Effector memory CD8-positive, alpha-beta T cell (primary cell): ENCODE measurements at regions not wholly inside any gene's neighbourhood (a gene's known extent, or its start where the extent isn't known, plus 50 kb on each side); places are given as distances from the start of the nearest gene placed in this dataset.

ENCODE experiments used
- ATAC-seq: fragments of 150-1000 bp; cut with Tn5 transposase; replicated peaks from 2 replicates; pipeline ENCODE4 v1.10.0; 2021; ENCODE audit warnings: mild to moderate bottlenecking, moderate library complexity
- DNase-seq, 3 experiments: peaks; one replicate each; pipeline ENCODE4 v3.0.0; 2021
- H3K27ac Mint-ChIP-seq, 2 donors: one replicate each; pipeline ENCODE4 v1.8.0; 2022; ENCODE audit warnings: mild to moderate bottlenecking in 2 of 2, mixed read lengths in 2 of 2, moderate library complexity in 2 of 2
- H3K27me3 Mint-ChIP-seq, 2 donors: one replicate each; pipeline ENCODE4 v1.8.0; 2022; ENCODE audit warnings: mixed read lengths in 2 of 2
- H3K36me3 Mint-ChIP-seq: one replicate; pipeline ENCODE4 v1.8.0; 2022; ENCODE audit warnings: mild to moderate bottlenecking, moderate library complexity, mixed read lengths; ENCODE audit not compliant: insufficient read depth
- H3K4me1 Mint-ChIP-seq, 2 donors: one replicate each; pipeline ENCODE4 v1.8.0; 2022; ENCODE audit warnings: low read depth in 2 of 2, mixed read lengths in 2 of 2
- H3K4me3 Mint-ChIP-seq, 2 donors: one replicate each; pipeline ENCODE4 v1.8.0; 2022; ENCODE audit warnings: mild to moderate bottlenecking in 2 of 2, mixed read lengths in 2 of 2, moderate library complexity in 2 of 2
- H3K9me3 Mint-ChIP-seq, 2 donors: one replicate each; pipeline ENCODE4 v1.8.0; 2022; ENCODE audit warnings: mixed read lengths in 2 of 2

DNA sequence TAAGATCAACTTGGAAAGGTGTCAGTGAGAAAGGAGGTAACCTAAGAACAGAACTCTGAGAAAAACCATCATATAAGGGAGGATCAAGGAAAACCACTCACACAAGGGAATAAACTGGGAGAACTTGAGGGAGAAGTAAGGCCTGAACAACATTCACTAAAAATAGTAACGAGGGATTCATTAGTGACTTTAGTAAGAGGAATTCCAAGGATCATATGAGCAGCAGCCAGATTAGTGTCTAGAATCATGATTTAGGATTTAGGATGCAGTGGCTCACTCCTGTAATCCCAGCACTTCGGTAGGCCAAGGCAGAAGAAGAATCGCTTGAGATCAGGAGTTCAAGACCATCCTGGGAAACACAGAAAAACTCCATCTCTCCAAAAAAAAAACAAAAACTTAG lies 376.5 kb upstream of the MARCKS start:
- Mint-ChIP-seq H3K9me3 (no peaks in the 10 kb centered on the region), H3K4me3 (no peak overlapping the region), H3K36me3 (no peaks in the 10 kb centered on the region), H3K27me3 (no peaks in the 10 kb centered on the region), H3K27ac (no peak overlapping the region), H3K4me1 (no peaks in the 10 kb centered on the region)
- no peak for ATAC-seq
- no peak for DNase-seq

DNA sequence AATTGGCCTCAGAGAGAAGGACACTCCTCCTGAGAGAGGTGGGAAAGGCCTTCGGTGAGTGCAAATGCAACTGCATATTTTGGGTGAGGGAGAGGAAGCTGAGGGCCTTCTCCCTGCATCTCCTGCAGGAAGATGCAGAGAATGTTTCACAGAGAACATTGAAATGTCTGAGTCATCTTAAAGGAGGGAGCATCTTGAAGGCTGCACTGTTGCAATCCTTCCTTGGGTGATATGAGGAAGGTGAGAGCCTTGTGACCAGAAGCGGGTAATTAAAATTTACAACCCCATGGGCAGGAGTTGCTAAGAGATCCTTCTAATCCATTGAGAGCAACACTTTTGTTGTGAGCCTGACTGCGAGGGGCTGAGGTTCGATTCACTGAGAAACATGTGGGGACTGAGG lies 375.7 kb upstream of the MARCKS start:
- Mint-ChIP-seq H3K4me3 (no peak overlapping the region), H3K9me3 (no peaks in the 10 kb centered on the region), H3K27me3 (no peaks in the 10 kb centered on the region), H3K27ac (no peak overlapping the region), H3K36me3 (no peaks in the 10 kb centered on the region), H3K4me1 (no peaks in the 10 kb centered on the region)
- DNase-seq: no peak
- ATAC-seq: no peak

DNA sequence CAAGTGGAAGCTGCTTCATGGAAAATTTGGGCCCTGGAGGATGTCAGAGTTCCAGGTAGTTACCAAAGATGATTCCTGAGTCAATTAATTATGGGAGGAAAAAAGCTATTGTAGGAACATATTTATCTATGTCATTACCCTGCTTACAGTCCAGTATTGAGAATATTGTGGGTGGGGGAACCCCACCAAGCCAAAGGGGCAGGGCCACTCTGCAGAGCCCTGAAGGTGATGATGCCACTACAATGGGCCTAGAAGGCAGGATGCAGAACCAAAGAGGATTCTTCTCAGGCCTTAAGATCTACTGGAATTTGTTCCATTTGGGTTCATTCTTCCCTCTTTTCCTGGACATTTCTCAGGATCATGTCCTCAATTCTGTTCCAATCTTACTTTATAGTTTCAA lies 375.2 kb upstream of the MARCKS start:
- Mint-ChIP-seq H3K27ac (no peak overlapping the region), H3K27me3 (no peaks in the 10 kb centered on the region), H3K36me3 (no peaks in the 10 kb centered on the region), H3K4me1 (no peaks in the 10 kb centered on the region), H3K4me3 (no peak overlapping the region), H3K9me3 (no peaks in the 10 kb centered on the region)
- no peak for DNase-seq
- ATAC-seq: no peak

DNA sequence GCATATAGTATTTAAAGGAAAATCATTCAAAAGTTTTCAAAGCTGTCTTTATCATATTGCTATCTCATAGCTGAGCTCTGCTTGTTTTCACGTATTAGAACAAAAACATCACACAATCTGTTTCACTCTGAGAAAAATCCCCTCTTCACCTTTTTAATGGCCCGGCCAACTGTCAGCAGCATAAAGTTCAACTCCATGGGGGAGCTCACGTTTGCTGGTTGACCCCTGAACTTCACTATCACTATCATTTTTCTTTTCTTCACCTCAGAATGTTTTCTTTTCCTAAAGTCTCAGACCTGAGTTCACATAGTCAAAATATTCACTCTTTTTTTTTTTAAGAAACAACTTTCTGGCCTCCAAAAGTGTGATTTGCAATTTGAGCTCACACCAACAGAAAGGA lies 374.4 kb upstream of the MARCKS start:
- H3K27ac Mint-ChIP-seq: no peak overlapping the region
- H3K9me3 Mint-ChIP-seq: no peaks in the 10 kb centered on the region
- ATAC-seq (no peak), DNase-seq (no peak)
- no peaks in the 10 kb centered on the region for H3K36me3 Mint-ChIP-seq
- H3K4me1 Mint-ChIP-seq: no peaks in the 10 kb centered on the region
- H3K27me3 Mint-ChIP-seq: no peaks in the 10 kb centered on the region
- no peak overlapping the region for H3K4me3 Mint-ChIP-seq

DNA sequence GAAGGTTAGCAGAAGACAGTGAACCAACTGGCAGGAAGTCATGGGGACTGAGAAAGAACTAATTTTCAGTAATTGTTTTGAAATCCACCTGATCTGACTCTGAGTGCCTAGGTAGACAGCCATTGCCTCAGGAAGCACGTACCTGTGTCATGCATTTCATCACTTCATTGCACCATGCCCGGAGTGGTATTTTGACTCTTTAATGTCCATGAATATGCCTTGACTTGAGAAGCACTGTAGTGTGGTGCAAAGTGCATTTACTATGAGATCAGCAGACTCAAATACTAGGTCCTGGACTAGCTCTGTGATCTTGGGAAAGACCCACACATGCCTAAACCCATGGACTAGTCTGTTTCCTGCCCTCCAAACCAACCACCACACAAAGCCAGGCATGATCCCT lies 370.9 kb upstream of the MARCKS start:
- H3K36me3 Mint-ChIP-seq: no peaks in the 10 kb centered on the region
- H3K27me3 Mint-ChIP-seq: no peaks in the 10 kb centered on the region
- no peak overlapping the region for H3K4me3 Mint-ChIP-seq
- H3K27ac Mint-ChIP-seq: no peak overlapping the region
- no peaks in the 10 kb centered on the region for H3K9me3 Mint-ChIP-seq
- H3K4me1 Mint-ChIP-seq: no peaks in the 10 kb centered on the region
- ATAC-seq (no peak), DNase-seq (no peak)

DNA sequence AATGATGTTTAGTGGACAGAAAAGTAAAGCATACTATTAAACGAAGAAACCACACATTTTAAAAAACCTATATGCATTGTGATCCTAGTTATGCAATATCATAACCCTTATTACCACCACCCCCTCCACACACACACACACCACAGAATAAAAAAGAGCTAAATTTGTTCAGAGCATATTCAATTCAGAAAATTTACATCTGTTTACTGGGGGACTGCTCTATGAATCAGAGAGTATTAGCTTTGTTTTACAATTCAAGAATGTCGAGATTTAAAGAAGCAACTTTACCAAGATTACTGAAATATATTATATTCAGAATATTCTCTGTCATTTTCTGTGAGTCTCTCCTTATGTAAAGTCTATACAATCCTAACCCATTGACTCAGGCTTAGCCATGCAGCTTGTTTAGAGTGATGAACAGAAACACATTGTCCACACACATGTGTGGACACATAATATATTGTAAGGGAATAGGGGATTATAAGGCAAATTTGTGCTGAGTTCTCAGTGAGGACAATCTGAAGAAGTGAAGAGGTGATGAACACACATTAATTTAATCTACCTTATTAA lies 369.6 kb upstream of the MARCKS start:
- Mint-ChIP-seq H3K4me1 (no peaks in the 10 kb centered on the region), H3K9me3 (no peaks in the 10 kb centered on the region), H3K27ac (no peak overlapping the region), H3K4me3 (no peak overlapping the region), H3K36me3 (no peaks in the 10 kb centered on the region), H3K27me3 (no peaks in the 10 kb centered on the region)
- no peak for DNase-seq
- ATAC-seq: no peak

DNA sequence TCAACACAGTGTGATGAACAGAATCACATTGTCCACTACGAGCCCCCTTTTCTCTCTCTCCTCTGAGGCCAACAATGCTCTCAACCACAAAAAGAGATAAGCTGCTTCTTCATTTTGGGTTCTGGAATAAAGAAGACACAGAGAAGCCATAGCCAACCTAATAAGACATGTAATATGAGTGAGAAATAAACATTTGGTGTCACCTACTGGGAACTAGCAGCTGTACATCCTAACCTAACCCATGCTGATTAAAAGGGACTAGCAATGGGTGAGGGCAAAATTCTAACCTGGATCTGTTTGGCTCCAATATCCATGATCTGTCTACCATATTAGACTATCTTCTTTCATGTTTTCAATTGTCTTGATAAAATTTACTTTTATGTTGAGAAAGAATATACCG lies 369.1 kb upstream of the MARCKS start:
- Mint-ChIP-seq H3K4me3 (no peak overlapping the region), H3K9me3 (no peaks in the 10 kb centered on the region), H3K27me3 (no peaks in the 10 kb centered on the region), H3K4me1 (no peaks in the 10 kb centered on the region), H3K36me3 (no peaks in the 10 kb centered on the region), H3K27ac (no peak overlapping the region)
- no peak for ATAC-seq
- no peak for DNase-seq

DNA sequence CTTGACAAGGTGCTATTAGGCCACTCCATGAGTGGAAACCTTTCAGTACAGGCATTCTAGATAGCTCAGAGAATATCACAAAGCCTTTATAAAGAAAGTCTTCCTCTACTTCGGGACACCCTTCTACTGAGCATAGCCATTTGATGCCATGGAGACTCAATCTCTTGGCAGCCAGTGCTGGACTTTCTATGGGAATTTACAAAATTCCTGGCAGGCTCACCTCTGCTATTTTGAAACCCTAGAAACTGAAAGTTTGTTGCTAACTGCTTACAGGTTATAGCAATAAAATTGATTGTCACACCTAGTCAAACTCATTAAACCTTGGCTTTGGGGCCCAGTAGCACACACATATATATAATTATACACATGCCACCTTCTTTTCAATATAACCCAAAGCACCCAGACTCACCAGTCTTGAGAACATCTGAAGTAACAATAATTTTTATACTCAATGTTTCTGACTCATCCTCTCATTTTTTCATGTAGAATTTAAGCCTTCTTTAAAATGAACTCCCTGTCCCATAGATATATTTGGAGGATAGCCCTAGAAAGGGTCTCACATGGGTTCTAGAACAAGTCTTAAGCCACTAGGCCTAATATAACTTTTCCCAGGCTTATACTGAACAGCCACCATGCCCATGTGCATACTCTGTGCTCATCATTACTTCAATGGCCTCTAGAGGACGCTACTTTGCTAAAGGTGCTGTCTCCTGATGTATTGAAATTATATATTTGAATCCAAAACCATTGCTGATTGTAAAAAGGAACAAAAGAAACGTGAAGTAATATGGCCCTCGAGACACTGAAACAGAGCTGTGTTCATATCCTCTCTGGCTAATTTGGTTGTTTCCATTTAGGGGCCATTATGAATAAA lies 368.1 kb upstream of the MARCKS start:
- no peak for ATAC-seq

DNA sequence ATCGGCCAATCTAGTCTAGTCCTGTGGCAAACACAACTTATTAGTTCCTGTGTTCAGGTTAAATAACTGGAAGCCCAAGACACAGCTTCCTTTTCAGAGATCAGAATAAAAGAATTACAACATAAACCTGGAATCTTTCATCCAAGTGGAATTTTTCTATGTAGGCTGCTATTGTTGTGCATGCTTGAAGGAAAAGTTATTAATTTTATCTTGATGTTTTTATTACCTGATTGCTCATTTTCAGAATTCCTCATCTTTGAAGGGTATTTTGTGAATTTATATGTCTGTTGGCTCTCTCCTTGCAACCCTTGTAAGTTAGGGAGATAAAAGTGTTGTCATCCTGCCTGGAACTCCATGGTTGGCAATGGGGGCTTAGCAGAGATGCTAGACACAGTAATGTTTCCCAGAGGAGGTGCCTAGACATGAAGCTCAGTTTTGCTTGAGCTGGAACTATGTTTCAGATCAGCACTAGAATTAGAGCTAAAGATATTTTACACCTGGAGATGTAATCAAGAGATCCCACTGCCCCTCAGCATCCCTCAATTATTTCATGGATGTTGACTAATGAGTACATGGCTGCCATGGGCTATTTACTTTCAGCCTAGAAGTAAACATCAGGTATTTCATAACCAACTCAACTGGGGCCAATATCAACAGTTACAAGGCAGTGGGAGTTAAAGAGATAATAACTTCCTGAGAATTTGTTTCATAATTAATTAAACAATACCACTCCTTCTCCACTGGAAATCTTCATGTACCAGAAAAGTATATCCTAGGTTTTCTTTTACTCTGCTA lies 367.0 kb upstream of the MARCKS start:
- Mint-ChIP-seq H3K27me3 (no peaks in the 10 kb centered on the region), H3K36me3 (no peaks in the 10 kb centered on the region), H3K27ac (no peak overlapping the region), H3K9me3 (no peaks in the 10 kb centered on the region), H3K4me3 (no peak overlapping the region), H3K4me1 (no peaks in the 10 kb centered on the region)
- ATAC-seq (no peak), DNase-seq (no peak)

More for the DNA sequence above, 368.1 kb upstream of the MARCKS start:
- Mint-ChIP-seq H3K36me3 (no peaks in the 10 kb centered on the region), H3K4me3 (no peak overlapping the region), H3K27me3 (no peaks in the 10 kb centered on the region), H3K27ac (no peak overlapping the region), H3K9me3 (no peaks in the 10 kb centered on the region), H3K4me1 (no peaks in the 10 kb centered on the region)
- DNase-seq: no peak

DNA sequence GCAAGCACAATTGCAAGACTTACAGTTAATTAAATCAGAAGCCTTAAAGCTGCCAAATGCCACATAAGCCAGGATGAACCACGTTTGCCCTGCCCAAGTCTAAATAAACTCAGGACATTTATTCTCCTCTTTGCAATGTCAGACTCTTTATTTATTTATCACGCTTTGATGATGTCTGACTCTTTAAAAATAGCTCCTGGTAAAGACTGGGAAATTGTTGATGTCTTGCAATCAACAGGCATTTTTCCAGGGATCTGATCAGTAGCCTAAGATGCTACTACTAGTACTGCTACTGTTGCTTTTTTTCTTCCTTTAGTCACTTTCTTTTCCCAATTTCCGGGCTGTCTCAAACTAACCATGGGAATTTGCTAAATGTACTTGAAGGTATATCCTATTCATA lies 365.8 kb upstream of the MARCKS start:
- DNase-seq (no peak), ATAC-seq (no peak)
- H3K27me3 Mint-ChIP-seq: no peaks in the 10 kb centered on the region

DNA sequence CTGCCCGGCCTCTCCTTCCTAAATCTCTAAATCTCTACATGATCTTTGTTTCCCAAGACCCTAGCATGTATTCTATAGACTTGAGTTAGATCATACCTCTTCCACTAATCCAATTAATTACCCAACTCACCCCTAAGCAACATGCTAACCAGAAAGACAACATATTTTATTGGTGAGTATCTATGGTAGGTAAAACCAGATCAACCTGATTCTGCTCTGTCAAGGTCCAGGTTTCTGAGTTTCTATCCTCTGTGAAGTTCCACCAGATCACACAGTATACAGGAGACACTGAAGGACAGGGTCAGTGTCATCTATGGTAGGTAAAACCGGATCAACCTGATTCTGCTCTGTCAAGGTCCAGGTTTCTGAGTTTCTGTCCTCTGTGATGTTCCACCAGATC lies 363.2 kb upstream of the MARCKS start:
- ATAC-seq: no peak
- H3K36me3 Mint-ChIP-seq: no peaks in the 10 kb centered on the region
- DNase-seq: no peak
- no peaks in the 10 kb centered on the region for H3K9me3 Mint-ChIP-seq
- H3K27me3 Mint-ChIP-seq: no peaks in the 10 kb centered on the region
- no peaks in the 10 kb centered on the region for H3K4me1 Mint-ChIP-seq
- no peak overlapping the region for H3K4me3 Mint-ChIP-seq
- no peak overlapping the region for H3K27ac Mint-ChIP-seq

More for the DNA sequence above, 365.8 kb upstream of the MARCKS start:
- no peaks in the 10 kb centered on the region for H3K9me3 Mint-ChIP-seq
- H3K4me1 Mint-ChIP-seq: no peaks in the 10 kb centered on the region
- no peak overlapping the region for H3K4me3 Mint-ChIP-seq
- no peak overlapping the region for H3K27ac Mint-ChIP-seq
- no peaks in the 10 kb centered on the region for H3K36me3 Mint-ChIP-seq

DNA sequence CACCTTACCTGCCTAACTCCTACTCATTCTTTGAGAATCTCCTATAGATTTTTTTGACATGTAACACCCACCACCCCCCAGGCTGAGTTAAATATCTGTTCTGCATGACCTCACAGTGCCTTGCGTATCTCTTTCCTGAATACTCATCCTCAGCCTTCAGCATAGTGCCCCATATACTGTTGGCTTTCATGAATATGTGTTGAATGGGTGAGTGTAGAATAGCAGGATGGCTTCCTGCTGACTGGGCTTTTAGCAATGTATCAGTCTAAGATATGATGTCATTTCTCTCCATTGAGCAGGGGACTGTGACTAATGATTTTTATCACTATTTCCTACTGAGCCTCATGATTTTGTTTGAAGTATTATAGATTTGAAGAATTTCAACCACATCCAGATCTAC lies 361.6 kb upstream of the MARCKS start:
- H3K27me3 Mint-ChIP-seq: no peaks in the 10 kb centered on the region
- H3K9me3 Mint-ChIP-seq: peaks cover 0 to 5% of the 10 kb centered on the region in 2 donors
- no peak for ATAC-seq
- no peaks in the 10 kb centered on the region for H3K4me1 Mint-ChIP-seq
- H3K36me3 Mint-ChIP-seq: no peaks in the 10 kb centered on the region
- no peak for DNase-seq
- no peak overlapping the region for H3K4me3 Mint-ChIP-seq
- H3K27ac Mint-ChIP-seq: no peak overlapping the region

DNA sequence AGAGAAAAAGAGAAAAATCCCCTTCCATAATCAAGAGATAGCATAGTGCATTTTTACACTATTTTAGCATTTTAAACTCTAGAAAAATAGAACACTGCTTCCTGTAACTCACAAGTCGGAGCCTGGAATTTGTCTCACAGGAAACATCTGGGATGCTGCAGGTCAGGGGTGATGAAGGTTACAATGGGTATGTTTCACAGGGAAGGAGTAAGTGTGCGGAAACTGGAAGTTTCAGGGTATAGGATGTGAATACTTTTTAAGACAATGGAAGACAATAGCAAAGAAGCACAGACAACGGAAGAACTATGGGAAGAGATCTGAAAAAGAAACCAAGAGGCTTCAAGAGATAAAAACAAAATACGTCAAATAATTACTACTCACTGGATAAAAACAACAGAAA lies 361.0 kb upstream of the MARCKS start:
- DNase-seq (no peak), ATAC-seq (no peak)
- peaks cover 0 to 5% of the 10 kb centered on the region in 2 donors for H3K9me3 Mint-ChIP-seq
- no peaks in the 10 kb centered on the region for H3K4me1 Mint-ChIP-seq
- no peak overlapping the region for H3K27ac Mint-ChIP-seq
- H3K27me3 Mint-ChIP-seq: no peaks in the 10 kb centered on the region
- H3K4me3 Mint-ChIP-seq: no peak overlapping the region
- H3K36me3 Mint-ChIP-seq: no peaks in the 10 kb centered on the region

DNA sequence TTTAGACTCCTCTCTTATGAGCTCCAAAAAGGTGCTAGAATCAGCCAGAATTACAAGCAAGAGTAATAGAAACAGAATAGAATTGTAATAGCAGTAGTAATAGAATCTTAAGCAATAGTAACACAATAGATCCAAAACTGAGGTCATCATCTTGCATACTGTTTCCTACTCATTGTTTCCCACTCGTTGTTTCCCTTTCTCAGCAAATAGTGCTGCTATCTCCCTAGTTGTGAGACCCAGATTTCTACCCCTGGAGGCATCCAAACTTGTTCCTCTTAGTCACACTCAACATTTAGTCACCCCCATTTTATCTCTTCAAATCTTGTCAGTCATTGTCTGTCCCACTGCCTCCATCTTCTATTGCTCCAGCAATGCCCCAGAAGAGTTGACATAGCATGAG lies 356.9 kb upstream of the MARCKS start:
- no peak for DNase-seq
- no peaks in the 10 kb centered on the region for H3K36me3 Mint-ChIP-seq

More for the DNA sequence above, 356.9 kb upstream of the MARCKS start:
- Mint-ChIP-seq H3K9me3 (peaks cover 0 to 5% of the 10 kb centered on the region in 2 donors), H3K27me3 (no peaks in the 10 kb centered on the region), H3K27ac (no peak overlapping the region), H3K4me1 (no peaks in the 10 kb centered on the region), H3K4me3 (no peak overlapping the region)
- no peak for ATAC-seq
